H9 (cell line): ENCODE measurements at regions not wholly inside any gene's neighbourhood (a gene's known extent, or its start where the extent isn't known, plus 50 kb on each side); places are given as distances from the start of the nearest gene placed in this dataset.

ENCODE experiments used
- DNase-seq: peaks from one replicate; pipeline ENCODE4 v3.0.0-alpha.2; 2017
- H2AFZ ChIP-seq: one replicate; pipeline ENCODE4 v1.6.1; 2013; ENCODE audit warnings: mild to moderate bottlenecking, low read length, control low read depth, moderate library complexity
- H2AK5ac ChIP-seq: 2 replicates; pipeline ENCODE4 v1.6.1; 2013; ENCODE audit warnings: low read length, control low read depth, mixed read lengths; ENCODE audit not compliant: insufficient read length
- H2BK120ac ChIP-seq: one replicate; pipeline ENCODE4 v1.6.1; 2013; ENCODE audit warnings: low read depth, mild to moderate bottlenecking, low read length, control low read depth, inconsistent platforms; ENCODE audit not compliant: poor library complexity, severe bottlenecking
- H2BK12ac ChIP-seq: 2 replicates; pipeline ENCODE4 v1.6.1; 2013; ENCODE audit warnings: low read length, control low read depth, mixed read lengths, low read depth; ENCODE audit not compliant: insufficient read length
- H2BK15ac ChIP-seq: 2 replicates; pipeline ENCODE4 v1.6.1; 2013; ENCODE audit warnings: low read depth, low read length, control low read depth
- H2BK20ac ChIP-seq: one replicate; pipeline ENCODE4 v1.6.1; 2013; ENCODE audit warnings: low read depth, mild to moderate bottlenecking, low read length, control low read depth, inconsistent platforms; ENCODE audit not compliant: poor library complexity, severe bottlenecking
- H2BK5ac ChIP-seq: 2 replicates; pipeline ENCODE4 v1.6.1; 2013; ENCODE audit warnings: low read length, control low read depth, mixed read lengths; ENCODE audit not compliant: insufficient read length
- H3K14ac ChIP-seq: 2 replicates; pipeline ENCODE4 v1.6.1; 2013; ENCODE audit warnings: low read length, control low read depth; ENCODE audit not compliant: insufficient read depth
- H3K18ac ChIP-seq: 2 replicates; pipeline ENCODE4 v1.6.1; 2013; ENCODE audit warnings: low read depth, mild to moderate bottlenecking, mixed read lengths, low read length, control low read depth; ENCODE audit not compliant: insufficient read length
- H3K23ac ChIP-seq: 2 replicates; pipeline ENCODE4 v1.6.1; 2013; ENCODE audit warnings: low read length, control low read depth, mixed read lengths, low read depth; ENCODE audit not compliant: insufficient read length
- H3K23me2 ChIP-seq: 2 replicates; pipeline ENCODE4 v1.6.1; 2013; ENCODE audit warnings: low read depth, mild to moderate bottlenecking, mixed read lengths, low read length, control low read depth; ENCODE audit not compliant: insufficient read length, poor library complexity, severe bottlenecking
- H3K27ac ChIP-seq: 2 replicates; pipeline ENCODE4 v1.5.1; 2013; ENCODE audit warnings: low read length, control low read depth, mixed read lengths, low read depth; ENCODE audit not compliant: insufficient read length
- H3K27me3 ChIP-seq: 2 replicates; pipeline ENCODE4 v1.6.1; 2013; ENCODE audit warnings: low read length, control low read depth, inconsistent platforms; ENCODE audit not compliant: insufficient read depth
- H3K4ac ChIP-seq: 2 replicates; pipeline ENCODE4 v1.6.1; 2013; ENCODE audit warnings: low read depth, mild to moderate bottlenecking, control low read depth, inconsistent platforms, low read length, moderate library complexity
- H3K4me1 ChIP-seq: 2 replicates; pipeline ENCODE4 v1.6.1; 2013; ENCODE audit warnings: low read length, control low read depth, inconsistent platforms; ENCODE audit not compliant: insufficient read depth
- H3K4me2 ChIP-seq: 2 replicates; pipeline ENCODE4 v1.6.1; 2013; ENCODE audit warnings: low read length, control low read depth, mixed read lengths; ENCODE audit not compliant: insufficient read length, insufficient read depth
- H3K56ac ChIP-seq: 2 replicates; pipeline ENCODE4 v1.6.1; 2013; ENCODE audit warnings: low read depth, mild to moderate bottlenecking, mixed read lengths, low read length, control low read depth; ENCODE audit not compliant: insufficient read length
- H3K79me1 ChIP-seq: 2 replicates; pipeline ENCODE4 v1.6.1; 2013; ENCODE audit warnings: low read depth, mild to moderate bottlenecking, moderate library complexity, low read length, control low read depth, inconsistent platforms; ENCODE audit not compliant: insufficient read depth, poor library complexity, severe bottlenecking
- H3K79me2 ChIP-seq: 2 replicates; pipeline ENCODE4 v1.6.1; 2013; ENCODE audit warnings: low read length, control low read depth, inconsistent platforms; ENCODE audit not compliant: insufficient read depth
- H3K9ac ChIP-seq: 2 replicates; pipeline ENCODE4 v1.6.1; 2013; ENCODE audit warnings: low read length, control low read depth, mixed read lengths; ENCODE audit not compliant: insufficient read length; ENCODE audit errors: extremely low read depth
- H3K9me3 ChIP-seq: one replicate; pipeline ENCODE4 v1.6.1; 2013; ENCODE audit warnings: low read depth, low read length, inconsistent platforms; ENCODE audit not compliant: control insufficient read depth
- H3T11ph ChIP-seq: one replicate; pipeline ENCODE4 v1.6.1; 2013; ENCODE audit warnings: mild to moderate bottlenecking, low read length, control low read depth, inconsistent platforms
- H4K20me1 ChIP-seq: one replicate; pipeline ENCODE4 v1.6.1; 2013; ENCODE audit not compliant: control insufficient read depth, insufficient read length, insufficient read depth
- H4K5ac ChIP-seq: 2 replicates; pipeline ENCODE4 v1.6.1; 2013; ENCODE audit warnings: low read depth, mild to moderate bottlenecking, mixed read lengths, low read length, control low read depth; ENCODE audit not compliant: insufficient read length
- H4K8ac ChIP-seq: replicated peaks from 2 replicates; pipeline ENCODE4 v1.6.1; 2013; ENCODE audit warnings: low read length, control low read depth, mixed read lengths, low read depth; ENCODE audit not compliant: insufficient read length
- H4K91ac ChIP-seq: 2 replicates; pipeline ENCODE4 v1.6.1; 2013; ENCODE audit warnings: low read depth, mild to moderate bottlenecking, moderate library complexity, mixed read lengths, low read length, control low read depth; ENCODE audit not compliant: insufficient read length
- H3K27ac Mint-ChIP-seq, 3 experiments: 2 replicates in 2 of 3; 3 replicates in 1 of 3; pipeline ENCODE4 v1.8.0; 2020 to 2021; ENCODE audit warnings: mixed read lengths in 3 of 3, mild to moderate bottlenecking in 1 of 3, moderate library complexity in 1 of 3
- H3K27me3 Mint-ChIP-seq: 2 replicates; pipeline ENCODE4 v1.8.0; 2021; ENCODE audit warnings: low read depth, mild to moderate bottlenecking, moderate library complexity, mixed read lengths
- H3K36me3 Mint-ChIP-seq, 3 experiments: 2 replicates in 2 of 3; 3 replicates in 1 of 3; pipeline ENCODE4 v1.8.0; 2020 to 2021; ENCODE audit warnings: low read depth in 3 of 3, mixed read lengths in 3 of 3; ENCODE audit not compliant: insufficient read depth in 1 of 3
- H3K4me1 Mint-ChIP-seq, 2 experiments: 2 replicates each; pipeline ENCODE4 v1.8.0; 2020; ENCODE audit warnings: mixed read lengths in 2 of 2
- H3K4me3 Mint-ChIP-seq, 2 experiments: 2 replicates in 1 of 2; 3 replicates in 1 of 2; pipeline ENCODE4 v1.8.0; 2020 to 2021; ENCODE audit warnings: mild to moderate bottlenecking in 2 of 2, mixed read lengths in 2 of 2, moderate library complexity in 1 of 2
- H3K9me3 Mint-ChIP-seq, 2 experiments: 2 replicates in 1 of 2; 3 replicates in 1 of 2; pipeline ENCODE4 v1.8.0; 2020; ENCODE audit warnings: mild to moderate bottlenecking in 2 of 2, mixed read lengths in 2 of 2, moderate library complexity in 1 of 2
- CTCF ChIP-seq: fragments of 200-600 bp; sonication (generic); conservative IDR thresholded peaks from 3 replicates; pipeline ENCODE4 v1.8.0; 2021; ENCODE audit warnings: antibody characterized with exemption, mild to moderate bottlenecking
- WGBS: extraction: QIAGEN DNeasy Blood & Tissue Kit; methylation state at CpG from one replicate; pipeline ENCODE4 v1.1.7; 2013; ENCODE audit warnings: missing lambda C conversion rate, low lambda C conversion rate, mixed read lengths; ENCODE audit not compliant: insufficient read length; ENCODE audit errors: extremely low coverage; 5-methylcytosine and 5-hydroxymethylcytosine counted together

GRCh38 chr2:240254337-240255164 lies 114.1 kb upstream of the OTOS start:
- Histone ChIP-seq H2BK15ac (no peak overlapping the region), H3K4ac (no peak overlapping the region), H3K56ac (no peak overlapping the region), H3K4me2 (no peak overlapping the region), H3K14ac (no peak overlapping the region; the same call in 1 of the 2 replicates), H3K79me2 (no peaks in the 10 kb centered on the region), H3K18ac (no peak overlapping the region), H3K9me3 (no peaks in the 10 kb centered on the region), H3K27ac (no peak overlapping the region), H2BK12ac (no peak overlapping the region), H2AFZ (no peak overlapping the region), H2AK5ac (no peak overlapping the region), H3K23me2 (no peaks in the 10 kb centered on the region), H4K20me1 (no peaks in the 10 kb centered on the region), H3K4me1 (no peaks in the 10 kb centered on the region), H3T11ph (no peak overlapping the region), H3K79me1 (no peaks in the 10 kb centered on the region), H4K5ac (no peak overlapping the region), H3K27me3 (no peaks in the 10 kb centered on the region), H2BK5ac (no peak overlapping the region), H2BK120ac (no peak overlapping the region), H4K91ac (no peak overlapping the region), H2BK20ac (no peak overlapping the region), H3K9ac (no peak overlapping the region), H4K8ac (no peak overlapping the region), H3K23ac (no peak overlapping the region)
- no peak for DNase-seq
- peaks cover 3 to 12% of the 10 kb centered on the region in 2 experiments for H3K9me3 Mint-ChIP-seq
- no peak overlapping the region for H3K4me3 Mint-ChIP-seq
- WGBS = no CpG with 5 or more reads among the region's 15 CpGs
- peaks cover 13 to 16% of the 10 kb centered on the region in 2 experiments for H3K4me1 Mint-ChIP-seq
- peaks cover 25% of the 10 kb centered on the region for H3K27me3 Mint-ChIP-seq
- peaks cover 0 to 6% (median 3%) of the 10 kb centered on the region in 3 experiments; a peak in 3 of 7 replicates for H3K36me3 Mint-ChIP-seq
- H3K27ac Mint-ChIP-seq = no peak overlapping the region
- TF ChIP-seq CTCF = no peak
